ENCODE measurements at regions not wholly inside any gene's neighbourhood (a gene's known extent, or its start where the extent isn't known, plus 50 kb on each side); places are given as distances from the start of the nearest gene placed in this dataset.

- intact Hi-C loops (cut with DNase I) = no loop called here
- no peak for ATAC-seq
- no peak for DNase-seq (ENCODE audit: low spot score)
Measured at GRCh38 chr16:35748621-35749252, 2289.3 kb downstream of the TP53TG3F start.

- intact Hi-C loops (cut with DNase I) = no loop called here
- no peak for ATAC-seq
- no peak for DNase-seq (ENCODE audit: low spot score)
Measured at GRCh38 chr16:35749253-35750141, 2290.1 kb downstream of the TP53TG3F start.

DNA sequence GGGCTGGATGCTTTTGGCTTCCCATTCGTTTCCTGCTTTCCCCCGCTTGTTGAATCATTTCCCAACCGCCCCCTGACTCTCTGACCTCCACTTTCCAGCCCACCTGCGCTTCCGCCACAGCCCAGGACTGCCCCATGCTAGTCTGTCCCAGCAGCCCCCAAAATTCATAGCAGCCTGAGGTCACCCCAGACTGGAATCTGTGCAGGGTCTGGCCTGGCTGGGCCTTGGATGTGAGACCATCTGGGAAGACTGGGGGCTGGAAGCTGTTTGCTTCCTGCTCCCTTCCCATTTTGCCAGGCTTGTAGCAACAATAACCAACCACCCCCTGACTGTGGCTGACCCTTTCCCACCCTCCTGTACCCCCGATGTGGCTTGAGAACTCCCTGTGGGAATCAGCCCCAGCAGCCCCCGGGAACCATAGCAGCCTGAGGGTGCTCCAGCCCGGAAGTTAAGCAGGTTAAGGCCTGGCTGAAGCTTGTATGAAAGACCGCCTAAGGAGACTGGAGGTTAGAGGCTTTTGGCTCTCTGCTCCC is 2290.8 kb downstream of the TP53TG3F start:
- ATAC-seq (no peak), DNase-seq (ENCODE audit: low spot score) (no peak)
- intact Hi-C loops (cut with DNase I) = no loop called here

- no peak for DNase-seq (ENCODE audit: low spot score)
- ATAC-seq = no peak
- intact Hi-C loops (cut with DNase I) = no loop called here
Measured at GRCh38 chr16:35750701-35751104, 2291.3 kb downstream of the TP53TG3F start.

- intact Hi-C loops (cut with DNase I) = no loop called here
Measured at GRCh38 chr16:35751191-35751941, 2292.0 kb downstream of the TP53TG3F start.

GRCh38 chr16:35752012-35752772 is 2292.8 kb downstream of the TP53TG3F start:
- ATAC-seq = no peak
- no peak for DNase-seq (ENCODE audit: low spot score)
- intact Hi-C loops (cut with DNase I) = no loop called here

More at GRCh38 chr16:35751191-35751941, 2292.0 kb downstream of the TP53TG3F start:
- no peak for DNase-seq (ENCODE audit: low spot score)
- ATAC-seq = no peak

DNA sequence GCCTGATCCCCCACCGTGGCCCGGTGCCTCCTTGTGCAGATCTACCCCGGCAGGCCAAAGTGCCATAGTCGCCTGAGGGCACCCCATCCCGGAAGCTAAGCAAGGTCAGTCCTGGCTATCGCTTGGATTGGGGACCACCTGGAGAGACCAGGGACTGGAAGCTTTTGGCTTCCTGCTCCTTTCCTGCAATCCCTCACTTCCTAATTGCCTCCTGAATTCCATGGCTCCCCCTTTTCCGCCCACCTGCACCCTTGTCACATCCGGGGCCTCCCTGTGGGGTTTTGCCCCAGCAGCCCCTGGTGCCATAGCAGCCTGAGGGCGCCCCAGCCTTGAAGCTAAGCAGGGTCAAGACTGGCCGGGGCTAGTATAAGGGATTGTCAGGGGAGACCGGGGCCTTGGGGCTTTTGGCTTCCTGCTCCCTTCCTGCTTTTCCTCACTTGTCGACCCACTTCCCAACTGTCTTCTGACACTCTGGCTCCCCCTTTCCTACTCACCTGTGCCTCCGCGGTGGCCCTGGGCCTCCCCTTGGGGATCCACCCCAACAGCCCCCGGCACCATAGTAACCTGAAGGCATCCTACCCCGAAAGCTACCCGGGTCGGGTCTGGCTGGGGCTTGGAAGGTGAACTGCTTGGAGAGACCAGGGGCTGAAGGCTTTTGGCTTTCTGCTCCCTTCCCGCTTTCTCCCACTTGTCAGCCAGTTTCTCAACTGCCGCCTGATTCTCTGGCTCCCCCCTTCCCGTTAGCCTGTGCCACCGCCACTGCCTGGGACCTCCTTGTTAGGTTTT is 2293.6 kb downstream of the TP53TG3F start:
- DNase-seq (ENCODE audit: low spot score) = no peak

DNA sequence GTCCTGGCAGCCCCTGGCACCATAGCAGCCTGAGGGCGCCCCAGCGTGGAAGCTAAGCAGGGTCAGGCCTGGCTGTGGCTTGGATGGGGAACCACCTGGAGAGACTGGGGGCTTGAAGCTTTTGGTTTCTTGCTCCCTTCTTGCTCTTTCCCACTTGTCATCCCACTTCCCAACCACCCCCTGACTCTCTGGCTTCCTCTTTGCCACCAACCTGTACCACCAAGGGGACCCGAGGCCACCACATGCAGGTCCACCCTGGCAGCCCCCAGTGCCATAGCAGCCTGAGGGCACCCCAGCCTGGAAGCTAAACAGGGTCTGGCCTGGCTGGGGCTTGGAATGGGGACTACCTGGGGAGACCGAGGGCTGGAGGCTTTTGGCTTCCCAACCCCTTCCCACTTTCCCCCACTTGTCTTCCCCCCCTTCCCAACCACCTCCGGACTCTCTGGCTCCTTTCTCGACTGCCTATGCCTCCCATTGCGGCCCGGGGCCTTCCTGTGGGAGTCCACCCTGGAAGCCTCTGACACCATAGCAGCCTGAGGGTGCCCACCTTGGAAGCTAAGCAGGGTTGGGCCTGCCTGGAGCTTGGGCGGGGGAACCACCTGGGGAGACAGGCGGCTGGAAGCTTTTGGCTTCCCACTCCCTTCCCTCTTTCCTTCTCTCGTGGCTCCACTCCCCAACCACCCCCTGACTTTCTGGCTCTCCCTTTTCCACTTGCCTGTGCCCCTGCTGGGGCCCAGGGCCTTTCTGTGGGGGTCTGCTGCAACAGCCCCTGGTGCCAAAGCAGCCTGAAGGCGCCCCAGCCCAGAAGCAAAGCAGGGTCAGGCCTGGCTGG is 2294.4 kb downstream of the TP53TG3F start:
- no peak for ATAC-seq
- intact Hi-C loops (cut with DNase I) = no loop called here
- no peak for DNase-seq (ENCODE audit: low spot score)

More for the DNA sequence above, 2293.6 kb downstream of the TP53TG3F start:
- intact Hi-C loops (cut with DNase I) = no loop called here
- no peak for ATAC-seq

- no peak for ATAC-seq
- DNase-seq (ENCODE audit: low spot score) = no peak
- intact Hi-C loops (cut with DNase I) = no loop called here
Measured at GRCh38 chr16:35754391-35755369, 2295.3 kb downstream of the TP53TG3F start.

DNA sequence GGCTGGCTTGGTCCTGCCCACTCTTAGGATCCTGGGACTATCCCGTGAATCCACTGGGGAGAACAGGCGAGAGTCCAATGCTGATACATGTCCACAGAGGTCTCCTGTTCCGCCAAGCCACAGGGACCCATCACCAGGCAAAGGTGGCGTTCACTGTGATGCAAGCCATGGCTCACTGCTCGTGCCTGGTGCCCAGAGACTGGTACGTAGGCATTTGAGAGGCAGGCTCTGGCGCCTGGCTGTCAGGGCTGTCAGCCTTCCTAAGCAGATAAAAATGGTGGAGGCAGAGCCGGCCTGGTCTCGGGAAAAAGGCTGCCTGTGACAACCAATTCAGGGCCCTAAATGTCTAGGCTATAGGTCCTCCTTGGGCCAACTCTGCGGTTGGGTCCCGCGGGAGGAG is 2329.0 kb downstream of the TP53TG3F start:
- intact Hi-C loops (cut with DNase I) = no loop called here
- DNase-seq (ENCODE audit: low spot score) (no peak), ATAC-seq (no peak)

DNA sequence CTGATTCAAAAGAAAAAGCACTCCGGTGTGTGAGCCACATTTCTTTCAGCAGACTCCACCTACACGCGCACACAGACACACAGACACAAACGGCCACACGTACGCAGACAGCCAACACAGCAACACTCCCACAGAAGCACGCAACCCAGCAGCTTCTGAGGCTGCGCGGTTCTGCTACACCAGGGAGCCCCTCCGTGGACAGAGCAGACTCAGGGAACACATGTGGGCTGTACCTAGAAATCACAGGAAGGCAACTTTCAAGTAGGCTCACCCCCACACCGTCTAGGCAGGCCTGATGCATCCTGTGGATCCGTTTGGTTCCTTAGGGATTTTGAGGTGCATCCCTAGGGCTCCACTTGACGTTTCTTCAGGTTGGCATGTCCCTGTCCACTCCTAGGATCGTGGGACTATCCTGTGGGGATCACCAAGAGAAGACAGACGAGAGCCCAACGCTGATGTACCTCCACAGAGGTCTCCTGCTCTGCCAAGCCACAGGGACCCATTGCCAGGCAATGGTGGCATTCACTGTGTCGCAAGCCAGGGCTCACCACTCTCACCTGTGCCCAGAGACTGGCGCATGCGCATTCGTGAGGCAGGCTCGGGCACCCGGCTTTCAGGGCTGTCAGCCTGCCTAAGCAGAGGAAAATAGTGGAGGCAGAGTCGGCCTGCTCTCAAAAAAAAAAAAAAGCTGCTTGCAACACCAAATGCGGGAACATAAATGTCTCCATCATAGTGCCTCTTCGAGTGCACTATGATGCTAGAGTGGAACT is 2333.3 kb downstream of the TP53TG3F start:
- ATAC-seq = no peak
- intact Hi-C loops (cut with DNase I) = no loop called here
- no peak for DNase-seq (ENCODE audit: low spot score)

DNA sequence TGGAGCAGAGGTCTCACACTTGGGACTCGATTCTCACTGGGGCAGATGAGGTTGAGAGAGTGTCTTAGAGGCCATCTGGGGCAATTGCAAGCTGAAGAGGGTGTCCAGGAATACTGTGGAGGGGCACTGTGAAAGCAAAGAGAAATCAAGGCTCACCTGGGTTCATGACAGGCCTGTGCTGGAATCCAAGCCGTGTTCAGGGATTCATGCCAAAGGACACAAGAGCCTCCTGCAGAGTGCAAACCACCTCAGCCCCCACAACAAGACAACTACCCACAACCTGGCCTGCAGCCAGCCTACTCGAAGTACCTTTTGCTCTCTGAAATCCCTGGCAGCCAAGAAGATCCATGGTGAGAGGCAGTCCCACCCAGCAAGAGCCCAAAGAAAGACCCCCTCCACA is 2334.2 kb downstream of the TP53TG3F start:
- intact Hi-C loops (cut with DNase I) = no loop called here
- ATAC-seq = no peak

DNA sequence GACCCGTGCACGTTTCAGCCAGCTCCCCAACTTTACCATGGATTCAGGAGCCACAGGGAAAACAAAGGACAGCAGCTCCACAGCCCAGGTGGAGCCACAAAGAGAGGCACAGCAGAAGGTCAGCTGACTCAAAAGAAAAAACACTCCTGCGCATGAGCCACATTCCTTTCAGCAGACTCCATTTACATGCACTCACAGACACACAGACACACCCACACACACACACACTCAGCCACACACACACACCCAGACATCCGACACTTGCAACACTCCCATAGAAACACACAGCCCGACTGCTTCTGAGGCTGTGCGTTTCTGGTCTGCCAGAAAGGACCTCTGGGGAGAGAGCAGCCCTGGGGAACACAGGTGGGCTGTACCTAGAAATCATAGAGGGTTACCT is 2335.5 kb downstream of the TP53TG3F start:
- ATAC-seq = no peak
- intact Hi-C loops (cut with DNase I) = no loop called here
- no peak for DNase-seq (ENCODE audit: low spot score)

More for the DNA sequence above, 2334.2 kb downstream of the TP53TG3F start:
- DNase-seq (ENCODE audit: low spot score) = no peak

GRCh38 chr16:35795361-35796029 is 2336.1 kb downstream of the TP53TG3F start:
- ATAC-seq (no peak), DNase-seq (ENCODE audit: low spot score) (no peak)
- intact Hi-C loops (cut with DNase I) = no loop called here

DNA sequence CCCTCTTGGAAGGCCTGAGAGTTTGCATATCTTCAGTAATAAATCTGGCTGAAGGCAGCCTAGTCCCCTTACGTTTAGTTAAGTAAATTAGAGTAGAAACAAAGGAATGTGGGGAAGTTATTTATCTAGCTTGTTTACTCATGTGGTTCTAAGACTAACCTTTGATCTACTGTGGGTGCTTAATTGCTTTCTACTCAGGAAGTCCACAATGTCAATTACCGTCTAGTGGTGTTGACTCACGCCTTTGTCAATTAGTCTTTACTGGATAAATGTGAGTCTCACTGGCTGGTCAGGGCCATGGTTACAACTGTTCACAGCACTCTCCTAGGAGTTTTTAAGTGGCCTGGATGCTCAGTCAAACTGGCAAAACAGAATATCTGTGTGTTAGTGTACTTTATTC is 2338.4 kb downstream of the TP53TG3F start:
- DNase-seq (ENCODE audit: low spot score) = no peak
- ATAC-seq = no peak
- intact Hi-C loops (cut with DNase I) = no loop called here
